ENCODE measurements at regions not wholly inside any gene's neighbourhood (a gene's known extent, or its start where the extent isn't known, plus 50 kb on each side); places are given as distances from the start of the nearest gene placed in this dataset.
A peak's percentile ranks its signal among the peaks of the same experiment; 100 is the strongest.

GRCh38 chr16:66207139-66207882, 159.2 kb upstream of the CDH5 start:
- TF ChIP-seq, protein P1, sequence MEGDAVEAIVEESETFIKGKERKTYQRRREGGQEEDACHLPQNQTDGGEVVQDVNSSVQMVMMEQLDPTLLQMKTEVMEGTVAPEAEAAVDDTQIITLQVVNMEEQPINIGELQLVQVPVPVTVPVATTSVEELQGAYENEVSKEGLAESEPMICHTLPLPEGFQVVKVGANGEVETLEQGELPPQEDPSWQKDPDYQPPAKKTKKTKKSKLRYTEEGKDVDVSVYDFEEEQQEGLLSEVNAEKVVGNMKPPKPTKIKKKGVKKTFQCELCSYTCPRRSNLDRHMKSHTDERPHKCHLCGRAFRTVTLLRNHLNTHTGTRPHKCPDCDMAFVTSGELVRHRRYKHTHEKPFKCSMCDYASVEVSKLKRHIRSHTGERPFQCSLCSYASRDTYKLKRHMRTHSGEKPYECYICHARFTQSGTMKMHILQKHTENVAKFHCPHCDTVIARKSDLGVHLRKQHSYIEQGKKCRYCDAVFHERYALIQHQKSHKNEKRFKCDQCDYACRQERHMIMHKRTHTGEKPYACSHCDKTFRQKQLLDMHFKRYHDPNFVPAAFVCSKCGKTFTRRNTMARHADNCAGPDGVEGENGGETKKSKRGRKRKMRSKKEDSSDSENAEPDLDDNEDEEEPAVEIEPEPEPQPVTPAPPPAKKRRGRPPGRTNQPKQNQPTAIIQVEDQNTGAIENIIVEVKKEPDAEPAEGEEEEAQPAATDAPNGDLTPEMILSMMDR (conservative IDR thresholded peaks at IDR 0.05 in 1 of 2, IDR thresholded peaks at IDR 0.05 in 1 of 2; ENCODE audit: low read depth in 1 of 2, low read length in 2 of 2): no peak
- TF ChIP-seq EZH2 (IDR thresholded peaks at IDR 0.05; ENCODE audit: low read length, missing control alignments): no peak
- no peaks in the 10 kb centered on the region for H3K4me1 ChIP-seq (ENCODE audit: control insufficient read depth, extremely low read depth, insufficient read depth, low read length)
- no peak overlapping the region for H2AFZ ChIP-seq (ENCODE audit: low read length)
- no peak overlapping the region for H3K4me2 ChIP-seq (ENCODE audit: extremely low read depth, insufficient read depth, low read length)
- H3K9me3 ChIP-seq (ENCODE audit: control insufficient read depth, insufficient read depth, low read depth, low read length): no peaks in the 10 kb centered on the region
- H3K27ac ChIP-seq (ENCODE audit: insufficient read depth, low read length): no peak overlapping the region
- no peaks in the 10 kb centered on the region for H3K27me3 ChIP-seq (ENCODE audit: control insufficient read depth, insufficient read depth, low read length)
- DNase-seq (ENCODE audit: low read depth in 2 of 2): peak in 1 of 2 donors; percentile 34
- no peaks in the 10 kb centered on the region for H3K79me2 ChIP-seq (ENCODE audit: control insufficient read depth, insufficient read depth, low read length)
- no peak overlapping the region for H3K4me3 ChIP-seq (replicated peaks in 1 of 4; ENCODE audit: control extremely low read depth in 1 of 4, insufficient read depth in 1 of 4, low read depth in 3 of 4, low read length in 4 of 4)
- no peak overlapping the region for H3K9ac ChIP-seq (ENCODE audit: insufficient read depth, low read length)
- no peaks in the 10 kb centered on the region for H3K36me3 ChIP-seq (ENCODE audit: control insufficient read depth, insufficient read depth, low read length)
- no peaks in the 10 kb centered on the region for H4K20me1 ChIP-seq (ENCODE audit: control insufficient read depth, extremely low read depth, insufficient read depth, low read length)

DNA sequence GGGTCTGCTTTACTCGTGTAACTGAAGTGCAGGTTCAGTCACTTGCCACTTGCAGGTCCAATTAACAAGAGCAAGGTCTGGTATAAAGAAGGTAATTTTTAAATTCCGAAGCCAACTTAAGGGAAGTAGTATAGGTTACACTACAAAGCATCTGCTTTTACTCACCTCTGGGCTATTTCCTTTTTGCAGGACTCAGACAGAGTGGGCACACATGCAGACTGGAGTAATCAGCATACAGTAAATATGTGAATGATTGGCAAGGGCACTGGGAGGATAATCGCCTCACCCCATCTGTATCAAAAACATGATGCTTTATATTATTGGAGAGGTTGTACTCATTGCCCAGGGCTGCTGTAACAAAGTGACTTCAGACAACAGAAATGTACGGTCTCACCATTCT, 160.1 kb upstream of the CDH5 start:
- Histone ChIP-seq H2AFZ (ENCODE audit: low read length) (no peak overlapping the region), H3K27ac (ENCODE audit: insufficient read depth, low read length) (no peak overlapping the region), H3K79me2 (ENCODE audit: control insufficient read depth, insufficient read depth, low read length) (no peaks in the 10 kb centered on the region), H3K9ac (ENCODE audit: insufficient read depth, low read length) (no peak overlapping the region), H3K4me1 (ENCODE audit: control insufficient read depth, extremely low read depth, insufficient read depth, low read length) (no peaks in the 10 kb centered on the region), H3K9me3 (ENCODE audit: control insufficient read depth, insufficient read depth, low read depth, low read length) (no peaks in the 10 kb centered on the region), H4K20me1 (ENCODE audit: control insufficient read depth, extremely low read depth, insufficient read depth, low read length) (no peaks in the 10 kb centered on the region), H3K36me3 (ENCODE audit: control insufficient read depth, insufficient read depth, low read length) (no peaks in the 10 kb centered on the region), H3K4me3 (replicated peaks in 1 of 4; ENCODE audit: control extremely low read depth in 1 of 4, insufficient read depth in 1 of 4, low read depth in 3 of 4, low read length in 4 of 4) (no peak overlapping the region), H3K27me3 (ENCODE audit: control insufficient read depth, insufficient read depth, low read length) (no peaks in the 10 kb centered on the region), H3K4me2 (ENCODE audit: extremely low read depth, insufficient read depth, low read length) (no peak overlapping the region)
- TF ChIP-seq, protein P1 (conservative IDR thresholded peaks at IDR 0.05 in 1 of 2, IDR thresholded peaks at IDR 0.05 in 1 of 2; ENCODE audit: low read depth in 1 of 2, low read length in 2 of 2): no peak
- no peak for TF ChIP-seq EZH2 (IDR thresholded peaks at IDR 0.05; ENCODE audit: low read length, missing control alignments)
- no peak for DNase-seq (ENCODE audit: low read depth in 2 of 2)

DNA sequence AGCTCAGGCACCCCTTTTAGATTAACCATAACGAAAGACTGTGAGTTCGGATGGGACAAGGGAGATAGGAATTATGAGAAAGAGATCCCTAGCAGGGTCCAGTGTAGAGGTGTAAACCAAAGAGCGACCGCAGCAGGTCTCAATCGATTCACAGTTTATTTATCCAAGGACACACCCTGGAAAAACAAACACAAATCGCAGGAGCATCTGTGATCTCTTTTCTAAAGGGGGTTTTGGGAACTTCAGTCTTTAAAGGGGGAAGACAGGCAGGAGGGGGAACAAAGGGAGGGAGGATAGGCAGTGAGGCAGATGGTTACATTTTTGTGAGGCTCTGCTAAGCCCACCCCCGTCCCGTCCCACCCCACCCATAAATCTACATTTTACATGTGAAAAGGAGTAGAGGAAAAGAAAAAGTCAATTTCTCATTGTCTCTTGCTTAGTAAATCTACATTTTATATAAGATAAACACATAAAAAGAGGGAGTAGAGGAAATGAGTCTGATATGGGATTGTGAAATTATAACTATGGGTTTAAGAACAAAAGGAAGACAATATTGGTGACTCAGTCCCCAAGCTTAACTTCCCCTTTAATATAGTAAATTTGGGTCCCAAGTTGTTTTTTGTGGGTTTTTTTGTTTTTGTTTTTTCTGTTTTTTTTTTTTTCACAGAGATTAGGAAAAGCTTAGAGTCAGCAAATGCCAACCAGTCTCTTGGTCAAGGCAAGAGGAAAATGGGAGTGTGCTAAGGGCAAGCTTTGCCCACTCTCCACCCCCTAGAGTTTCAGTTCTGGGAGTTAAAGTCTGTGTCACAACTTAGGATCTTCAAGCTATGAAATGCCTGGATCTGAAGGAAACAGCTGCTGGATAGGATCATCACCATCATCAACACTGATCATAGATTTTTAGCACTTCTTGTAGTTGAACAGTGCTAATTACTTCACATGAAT, 160.9 kb upstream of the CDH5 start:
- Histone ChIP-seq H3K4me2 (ENCODE audit: extremely low read depth, insufficient read depth, low read length) (no peak overlapping the region), H3K36me3 (ENCODE audit: control insufficient read depth, insufficient read depth, low read length) (no peaks in the 10 kb centered on the region), H2AFZ (ENCODE audit: low read length) (no peak overlapping the region), H3K9me3 (ENCODE audit: control insufficient read depth, insufficient read depth, low read depth, low read length) (no peaks in the 10 kb centered on the region), H4K20me1 (ENCODE audit: control insufficient read depth, extremely low read depth, insufficient read depth, low read length) (no peaks in the 10 kb centered on the region), H3K4me1 (ENCODE audit: control insufficient read depth, extremely low read depth, insufficient read depth, low read length) (no peaks in the 10 kb centered on the region), H3K4me3 (replicated peaks in 1 of 4; ENCODE audit: control extremely low read depth in 1 of 4, insufficient read depth in 1 of 4, low read depth in 3 of 4, low read length in 4 of 4) (no peak overlapping the region), H3K27ac (ENCODE audit: insufficient read depth, low read length) (no peak overlapping the region), H3K27me3 (ENCODE audit: control insufficient read depth, insufficient read depth, low read length) (no peaks in the 10 kb centered on the region), H3K9ac (ENCODE audit: insufficient read depth, low read length) (no peak overlapping the region), H3K79me2 (ENCODE audit: control insufficient read depth, insufficient read depth, low read length) (no peaks in the 10 kb centered on the region)
- peak in 1 of 2 donors; percentile 22 for DNase-seq (ENCODE audit: low read depth in 2 of 2)
- TF ChIP-seq EZH2 (IDR thresholded peaks at IDR 0.05; ENCODE audit: low read length, missing control alignments): no peak
- TF ChIP-seq, protein P1 (conservative IDR thresholded peaks at IDR 0.05 in 1 of 2, IDR thresholded peaks at IDR 0.05 in 1 of 2; ENCODE audit: low read depth in 1 of 2, low read length in 2 of 2): no peak
